VCaP (cell line): ENCODE measurements at regions not wholly inside any gene's neighbourhood (a gene's known extent, or its start where the extent isn't known, plus 50 kb on each side); places are given as distances from the start of the nearest gene placed in this dataset.

ENCODE experiments used
- H3K27ac ChIP-seq: fragments of 450-650 bp; 2 replicates; pipeline ENCODE4 v1.5.1; 2017
- CTCF ChIP-seq: fragments of 450-650 bp; conservative IDR thresholded peaks from 2 replicates; pipeline ENCODE4 v1.5.1; 2017; ENCODE audit warnings: mild to moderate bottlenecking, moderate library complexity

GRCh38 chr11:134537296-134537695 is 125.3 kb upstream of the B3GAT1 start:
- no peak for TF ChIP-seq CTCF
- H3K27ac ChIP-seq: peak overlapping the region; percentile 47; the same call in 1 of the 2 replicates

- no peak for TF ChIP-seq CTCF
Measured at GRCh38 chr11:134536677-134537076, 124.6 kb upstream of the B3GAT1 start.

GRCh38 chr11:134536219-134536618 is 124.2 kb upstream of the B3GAT1 start:
- TF ChIP-seq CTCF: no peak
- H3K27ac ChIP-seq: peak overlapping the region; percentile 47; the same call in 1 of the 2 replicates

More at GRCh38 chr11:134536677-134537076, 124.6 kb upstream of the B3GAT1 start:
- peak overlapping the region; percentile 47; the same call in 1 of the 2 replicates for H3K27ac ChIP-seq

- no peak for TF ChIP-seq CTCF
- H3K27ac ChIP-seq: peak overlapping the region; percentile 47; the same call in 1 of the 2 replicates
Measured at GRCh38 chr11:134535029-134536025, 123.3 kb upstream of the B3GAT1 start.

GRCh38 chr11:134533511-134533910 is 121.5 kb upstream of the B3GAT1 start:
- no peak overlapping the region for H3K27ac ChIP-seq
- TF ChIP-seq CTCF: no peak

GRCh38 chr11:134532921-134533421 is 120.9 kb upstream of the B3GAT1 start:
- no peak overlapping the region for H3K27ac ChIP-seq
- 0 out of 2 replicates have a peak, but pooled peaks have one; percentile 7 for TF ChIP-seq CTCF

GRCh38 chr11:134532131-134532920 is 120.3 kb upstream of the B3GAT1 start:
- H3K27ac ChIP-seq: no peak overlapping the region
- no peak for TF ChIP-seq CTCF
